HL-60 (cell line): ENCODE measurements at regions not wholly inside any gene's neighbourhood (a gene's known extent, or its start where the extent isn't known, plus 50 kb on each side); places are given as distances from the start of the nearest gene placed in this dataset.

Experiments used
- DNase-seq, 2 experiments: peaks; one replicate each; pipeline ENCODE4 v3.0.0-alpha.2; 2010 to 2020; ENCODE audit warnings: low read depth in 1 of 2, low spot score in 1 of 2
- H3K27ac ChIP-seq: fragments of 250-450 bp; sonication (Bioruptor Pico); replicated peaks from 2 replicates; pipeline ENCODE4 v1.5.1; 2020; ENCODE audit warnings: mild to moderate bottlenecking, moderate library complexity
- H3K27me3 ChIP-seq: fragments of 250-450 bp; sonication (Bioruptor Pico); 2 replicates; pipeline ENCODE4 v1.5.1; 2021; ENCODE audit warnings: mild to moderate bottlenecking, moderate library complexity; ENCODE audit not compliant: insufficient read depth, poor library complexity, severe bottlenecking
- H3K4me3 ChIP-seq: replicated peaks from 2 replicates; pipeline ENCODE4 v1.5.1; 2011; ENCODE audit warnings: mild to moderate bottlenecking, control low read depth, low read length; ENCODE audit not compliant: insufficient read depth
- GABPA ChIP-seq: IDR thresholded peaks from 2 replicates; pipeline ENCODE4 v1.6.1; 2012; ENCODE audit warnings: low read depth
- POLR2AphosphoS5 ChIP-seq: IDR thresholded peaks from 2 replicates; pipeline ENCODE4 v1.6.1; 2012; ENCODE audit warnings: low read depth
- REST ChIP-seq: IDR thresholded peaks from 2 replicates; pipeline ENCODE4 v1.6.1; 2012; ENCODE audit warnings: low read depth; ENCODE audit not compliant: insufficient replicate concordance
- SPI1 ChIP-seq: IDR thresholded peaks from 2 replicates; pipeline ENCODE4 v1.6.1; 2012; ENCODE audit warnings: low read depth, mild to moderate bottlenecking, borderline replicate concordance
- TF ChIP-seq, protein P1 (sequence below): IDR thresholded peaks from one replicate; pipeline ENCODE4 v1.5.1; 2011; ENCODE audit warnings: low read length, control low read depth, inconsistent platforms; ENCODE audit not compliant: insufficient read depth

DNA sequence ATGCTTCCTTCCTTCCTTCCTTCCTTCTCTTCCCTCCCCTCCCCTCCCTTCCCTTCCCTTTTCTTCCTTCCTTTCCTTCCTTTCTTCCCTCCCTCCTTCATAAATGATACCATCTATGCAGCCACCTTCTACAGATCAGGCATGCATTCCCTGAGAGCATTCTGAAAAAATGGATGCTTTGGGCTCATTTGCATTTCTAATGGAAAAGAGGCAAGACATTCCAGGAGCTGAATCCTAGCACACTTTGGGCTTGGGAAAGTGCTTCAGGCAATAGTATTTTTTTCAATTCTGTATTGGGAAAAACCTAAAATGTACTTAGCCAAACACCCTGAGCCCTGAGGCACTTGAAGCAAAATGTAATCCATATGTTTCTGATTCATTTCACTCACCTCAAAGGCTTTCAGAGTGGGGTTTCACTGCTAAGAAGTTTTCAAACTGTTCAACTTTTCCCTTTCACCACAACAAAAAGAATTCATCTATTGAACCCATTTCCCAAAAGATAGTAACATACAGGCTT lies 220.1 kb upstream of the RORA start:
- no peak for DNase-seq
- H3K4me3 ChIP-seq: no peak overlapping the region
- no peak overlapping the region for H3K27ac ChIP-seq
- no peak for TF ChIP-seq SPI1
- TF ChIP-seq REST: no peak
- no peaks in the 10 kb centered on the region for H3K27me3 ChIP-seq

- TF ChIP-seq REST: no peak
- TF ChIP-seq GABPA: no peak
- TF ChIP-seq, protein P1, sequence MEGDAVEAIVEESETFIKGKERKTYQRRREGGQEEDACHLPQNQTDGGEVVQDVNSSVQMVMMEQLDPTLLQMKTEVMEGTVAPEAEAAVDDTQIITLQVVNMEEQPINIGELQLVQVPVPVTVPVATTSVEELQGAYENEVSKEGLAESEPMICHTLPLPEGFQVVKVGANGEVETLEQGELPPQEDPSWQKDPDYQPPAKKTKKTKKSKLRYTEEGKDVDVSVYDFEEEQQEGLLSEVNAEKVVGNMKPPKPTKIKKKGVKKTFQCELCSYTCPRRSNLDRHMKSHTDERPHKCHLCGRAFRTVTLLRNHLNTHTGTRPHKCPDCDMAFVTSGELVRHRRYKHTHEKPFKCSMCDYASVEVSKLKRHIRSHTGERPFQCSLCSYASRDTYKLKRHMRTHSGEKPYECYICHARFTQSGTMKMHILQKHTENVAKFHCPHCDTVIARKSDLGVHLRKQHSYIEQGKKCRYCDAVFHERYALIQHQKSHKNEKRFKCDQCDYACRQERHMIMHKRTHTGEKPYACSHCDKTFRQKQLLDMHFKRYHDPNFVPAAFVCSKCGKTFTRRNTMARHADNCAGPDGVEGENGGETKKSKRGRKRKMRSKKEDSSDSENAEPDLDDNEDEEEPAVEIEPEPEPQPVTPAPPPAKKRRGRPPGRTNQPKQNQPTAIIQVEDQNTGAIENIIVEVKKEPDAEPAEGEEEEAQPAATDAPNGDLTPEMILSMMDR: no peak
- no peak for TF ChIP-seq POLR2AphosphoS5
- TF ChIP-seq SPI1: no peak
- no peak for DNase-seq
- H3K27me3 ChIP-seq: no peaks in the 10 kb centered on the region
- H3K27ac ChIP-seq: no peak overlapping the region
- no peak overlapping the region for H3K4me3 ChIP-seq
Observed at GRCh38 chr15:61447981-61448380, 218.9 kb upstream of the RORA start.

DNA sequence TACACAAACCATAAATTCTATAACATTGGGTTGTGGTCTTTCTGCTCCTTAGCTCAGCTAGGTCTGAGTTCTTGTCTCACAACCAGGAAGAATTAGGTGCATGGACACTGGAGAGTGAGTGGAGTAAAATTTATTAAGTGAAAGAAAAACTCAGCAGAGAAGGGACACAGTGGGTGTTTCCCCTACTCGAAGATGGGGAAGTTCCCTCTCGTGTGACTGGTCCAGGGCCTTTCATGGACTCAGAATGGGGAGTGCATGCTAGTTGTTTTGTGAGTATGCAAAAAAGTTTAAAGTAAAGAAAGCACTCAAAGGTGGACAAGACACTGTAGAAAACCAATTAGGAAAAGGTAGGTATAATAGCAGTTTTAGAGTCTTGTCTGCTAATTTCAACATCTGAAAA lies 215.5 kb upstream of the RORA start:
- H3K27me3 ChIP-seq: no peaks in the 10 kb centered on the region
- no peak for DNase-seq
- no peak overlapping the region for H3K4me3 ChIP-seq
- TF ChIP-seq POLR2AphosphoS5 (no peak), GABPA (no peak), SPI1 (no peak), REST (no peak)
- TF ChIP-seq, protein P1: no peak
- H3K27ac ChIP-seq: no peak overlapping the region

DNA sequence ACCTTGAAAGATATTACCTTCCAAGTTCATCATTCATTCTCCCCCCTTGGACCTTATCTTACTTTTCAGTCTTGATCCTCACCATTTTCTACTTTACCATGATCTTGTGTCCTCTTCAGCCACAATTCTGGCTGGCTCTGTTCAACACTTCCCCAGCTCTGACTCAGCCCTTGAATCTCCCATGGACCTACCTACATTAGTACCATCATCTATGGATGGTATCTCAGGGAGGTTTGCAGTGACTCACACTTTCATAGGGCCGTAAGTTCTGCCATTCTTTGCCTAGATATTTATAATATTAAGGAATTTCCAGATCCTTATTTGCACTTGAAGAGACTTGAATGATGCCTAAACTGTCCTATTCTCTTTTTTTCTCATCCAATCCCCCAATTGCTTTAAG lies 213.7 kb upstream of the RORA start:
- no peak overlapping the region for H3K27ac ChIP-seq
- no peak overlapping the region for H3K4me3 ChIP-seq
- TF ChIP-seq REST (no peak), GABPA (no peak), SPI1 (no peak), POLR2AphosphoS5 (no peak)
- TF ChIP-seq, protein P1: no peak
- no peak for DNase-seq
- H3K27me3 ChIP-seq: no peaks in the 10 kb centered on the region
